HL-60 (cell line): ENCODE measurements at regions not wholly inside any gene's neighbourhood (a gene's known extent, or its start where the extent isn't known, plus 50 kb on each side); places are given as distances from the start of the nearest gene placed in this dataset.

ENCODE experiments used
- CTCF ChIP-seq: IDR thresholded peaks from one replicate; pipeline ENCODE4 v1.5.1; 2011; ENCODE audit warnings: low read length, control low read depth, inconsistent platforms; ENCODE audit not compliant: insufficient read depth
- SPI1 ChIP-seq: IDR thresholded peaks from 2 replicates; pipeline ENCODE4 v1.6.1; 2012; ENCODE audit warnings: low read depth, mild to moderate bottlenecking, borderline replicate concordance

GRCh38 chr6:1538810-1539478 lies 70.8 kb upstream of the FOXC1 start:
- no peak for TF ChIP-seq CTCF
- TF ChIP-seq SPI1: no peak
